Mesendoderm (in vitro differentiated cells): ENCODE measurements at regions not wholly inside any gene's neighbourhood (a gene's known extent, or its start where the extent isn't known, plus 50 kb on each side); places are given as distances from the start of the nearest gene placed in this dataset.

Source experiments
- DNase-seq: peaks from one replicate; pipeline ENCODE4 v3.0.0; 2013
- H2AK5ac ChIP-seq: 2 replicates; pipeline ENCODE4 v1.6.1; 2013; ENCODE audit warnings: low read length, inconsistent platforms
- H2BK120ac ChIP-seq: 2 replicates; pipeline ENCODE4 v1.6.1; 2013; ENCODE audit warnings: low read depth, mild to moderate bottlenecking, low read length, moderate library complexity, mixed read lengths
- H2BK15ac ChIP-seq: replicated peaks from 2 replicates; pipeline ENCODE4 v1.6.1; 2013; ENCODE audit warnings: low read depth, mild to moderate bottlenecking, moderate library complexity
- H2BK5ac ChIP-seq: 2 replicates; pipeline ENCODE4 v1.6.1; 2013; ENCODE audit warnings: low read length, inconsistent platforms
- H3K18ac ChIP-seq: 2 replicates; pipeline ENCODE4 v1.6.1; 2013; ENCODE audit warnings: mild to moderate bottlenecking, low read length, mixed read lengths
- H3K23ac ChIP-seq: one replicate; pipeline ENCODE4 v1.6.1; 2013; ENCODE audit warnings: low read length
- H3K27ac ChIP-seq: 2 replicates; pipeline ENCODE4 v1.5.1; 2013; ENCODE audit warnings: low read depth, mild to moderate bottlenecking, inconsistent platforms, low read length, moderate library complexity
- H3K27me3 ChIP-seq: 2 replicates; pipeline ENCODE4 v1.6.1; 2013; ENCODE audit warnings: low read length, control low read depth, mild to moderate bottlenecking, inconsistent platforms; ENCODE audit not compliant: insufficient read depth, poor library complexity
- H3K36me3 ChIP-seq: 2 replicates; pipeline ENCODE4 v1.6.1; 2013; ENCODE audit warnings: low read length, inconsistent platforms; ENCODE audit not compliant: control insufficient read depth, insufficient read depth
- H3K4ac ChIP-seq: one replicate; pipeline ENCODE4 v1.6.1; 2013; ENCODE audit warnings: low read depth, mild to moderate bottlenecking, low read length, moderate library complexity
- H3K4me1 ChIP-seq: 2 replicates; pipeline ENCODE4 v1.6.1; 2013; ENCODE audit warnings: low read depth, low read length, inconsistent platforms; ENCODE audit not compliant: control insufficient read depth
- H3K4me2 ChIP-seq: 2 replicates; pipeline ENCODE4 v1.6.1; 2013; ENCODE audit warnings: low read length
- H3K4me3 ChIP-seq: 2 replicates; pipeline ENCODE4 v1.5.1; 2013; ENCODE audit warnings: mild to moderate bottlenecking, low read length
- H3K56ac ChIP-seq: one replicate; pipeline ENCODE4 v1.6.1; 2013; ENCODE audit warnings: low read length
- H3K79me1 ChIP-seq: 2 replicates; pipeline ENCODE4 v1.6.1; 2013; ENCODE audit warnings: low read length, inconsistent platforms
- H3K79me2 ChIP-seq: 2 replicates; pipeline ENCODE4 v1.6.1; 2013; ENCODE audit warnings: mild to moderate bottlenecking, low read length; ENCODE audit not compliant: control insufficient read depth, insufficient read depth
- H3K9ac ChIP-seq: 2 replicates; pipeline ENCODE4 v1.6.1; 2013; ENCODE audit warnings: low read length, inconsistent platforms
- H4K5ac ChIP-seq: one replicate; pipeline ENCODE4 v1.6.1; 2013; ENCODE audit warnings: low read length
- H4K8ac ChIP-seq: one replicate; pipeline ENCODE4 v1.6.1; 2013; ENCODE audit warnings: low read depth, mild to moderate bottlenecking, control low read depth, low read length, moderate library complexity
- WGBS: extraction: QIAGEN DNeasy Blood & Tissue Kit; methylation state at CpG from one replicate; pipeline ENCODE4 v1.1.7; 2013; ENCODE audit warnings: low lambda C conversion rate, missing lambda C conversion rate; ENCODE audit not compliant: insufficient coverage; ENCODE audit errors: extremely low coverage; 5-methylcytosine and 5-hydroxymethylcytosine counted together

DNA sequence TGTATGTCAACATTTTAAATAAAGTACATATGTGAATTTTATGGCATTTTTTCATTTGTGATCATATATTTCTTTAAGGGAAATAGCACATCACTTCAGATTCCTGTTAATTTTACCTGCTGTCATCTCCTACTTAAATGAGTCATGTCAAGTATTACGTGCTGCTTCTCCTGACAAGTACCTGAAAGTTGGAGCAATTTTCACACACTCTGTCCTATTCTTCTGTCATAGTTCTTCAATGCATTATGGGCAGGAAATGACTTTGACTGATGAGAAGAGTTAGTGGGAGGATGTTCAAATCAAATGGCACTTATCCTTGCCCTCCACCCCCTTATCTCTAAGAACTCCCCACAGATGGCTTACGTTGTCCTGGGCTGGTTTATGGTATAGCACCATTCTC, 64.2 kb upstream of the SYTL5 start:
- DNase-seq, result no peak
- no peak overlapping the region for H4K5ac ChIP-seq
- no peak overlapping the region for H3K27ac ChIP-seq
- no peak overlapping the region for H3K56ac ChIP-seq
- no peak overlapping the region for H3K9ac ChIP-seq
- no peaks in the 10 kb centered on the region for H3K79me2 ChIP-seq
- H3K4me1 ChIP-seq, result no peaks in the 10 kb centered on the region
- H2BK120ac ChIP-seq, result no peak overlapping the region
- no peaks in the 10 kb centered on the region for H3K27me3 ChIP-seq
- no peak overlapping the region for H2BK5ac ChIP-seq
- H3K18ac ChIP-seq, result no peak overlapping the region
- no peak overlapping the region for H3K4me2 ChIP-seq
- H2BK15ac ChIP-seq, result no peak overlapping the region
- H3K36me3 ChIP-seq, result no peaks in the 10 kb centered on the region
- H3K4me3 ChIP-seq, result no peak overlapping the region
- no peak overlapping the region for H3K4ac ChIP-seq
- no peak overlapping the region for H2AK5ac ChIP-seq
- no peaks in the 10 kb centered on the region for H3K79me1 ChIP-seq
- H4K8ac ChIP-seq, result no peak overlapping the region
- no peak overlapping the region for H3K23ac ChIP-seq
- no CpG with 5 or more reads among the region's 2 CpGs for WGBS

GRCh38 chrX:37943554-37944344, 62.6 kb upstream of the SYTL5 start:
- Histone ChIP-seq H3K4me2 (no peak overlapping the region), H3K36me3 (no peaks in the 10 kb centered on the region), H3K4me1 (no peaks in the 10 kb centered on the region), H3K79me2 (no peaks in the 10 kb centered on the region), H3K79me1 (no peaks in the 10 kb centered on the region), H2BK120ac (no peak overlapping the region), H3K9ac (no peak overlapping the region), H3K4ac (no peak overlapping the region), H4K8ac (no peak overlapping the region), H3K27me3 (no peaks in the 10 kb centered on the region), H2BK5ac (no peak overlapping the region), H2BK15ac (no peak overlapping the region), H3K56ac (no peak overlapping the region), H3K27ac (no peak overlapping the region), H2AK5ac (no peak overlapping the region), H3K4me3 (no peak overlapping the region), H3K18ac (no peak overlapping the region), H3K23ac (no peak overlapping the region), H4K5ac (no peak overlapping the region)
- no CpG with 5 or more reads among the region's 6 CpGs for WGBS
- no peak for DNase-seq

DNA sequence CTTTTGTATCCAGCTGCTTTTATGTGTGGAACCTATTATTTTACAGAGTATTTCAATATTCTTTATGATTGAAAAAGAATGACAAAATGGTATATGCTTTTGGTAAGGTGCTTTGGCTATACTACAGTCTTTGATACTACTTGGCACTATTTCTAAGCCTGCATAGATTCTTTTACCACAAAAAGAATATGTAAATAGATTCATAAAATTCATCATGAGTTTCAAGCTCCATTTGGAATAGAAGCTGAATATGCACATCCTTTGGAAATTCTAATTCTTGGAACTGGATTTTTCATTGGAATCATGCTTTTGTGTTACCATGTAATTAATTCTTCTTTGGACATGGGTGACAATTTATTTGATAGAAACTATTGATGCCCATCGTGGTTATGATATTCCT, 60.2 kb upstream of the SYTL5 start:
- Histone ChIP-seq H3K79me1 (no peaks in the 10 kb centered on the region), H4K8ac (no peak overlapping the region), H3K4me3 (no peak overlapping the region), H2BK5ac (no peak overlapping the region), H3K27me3 (no peaks in the 10 kb centered on the region), H4K5ac (no peak overlapping the region), H3K9ac (no peak overlapping the region), H2BK120ac (no peak overlapping the region), H3K36me3 (no peaks in the 10 kb centered on the region), H3K27ac (no peak overlapping the region), H2AK5ac (no peak overlapping the region), H3K56ac (no peak overlapping the region), H3K4me1 (no peaks in the 10 kb centered on the region), H2BK15ac (no peak overlapping the region), H3K23ac (no peak overlapping the region), H3K4me2 (no peak overlapping the region), H3K79me2 (no peaks in the 10 kb centered on the region), H3K4ac (no peak overlapping the region), H3K18ac (no peak overlapping the region)
- WGBS, result no CpG with 5 or more reads among the region's 1 CpG
- DNase-seq, result no peak

DNA sequence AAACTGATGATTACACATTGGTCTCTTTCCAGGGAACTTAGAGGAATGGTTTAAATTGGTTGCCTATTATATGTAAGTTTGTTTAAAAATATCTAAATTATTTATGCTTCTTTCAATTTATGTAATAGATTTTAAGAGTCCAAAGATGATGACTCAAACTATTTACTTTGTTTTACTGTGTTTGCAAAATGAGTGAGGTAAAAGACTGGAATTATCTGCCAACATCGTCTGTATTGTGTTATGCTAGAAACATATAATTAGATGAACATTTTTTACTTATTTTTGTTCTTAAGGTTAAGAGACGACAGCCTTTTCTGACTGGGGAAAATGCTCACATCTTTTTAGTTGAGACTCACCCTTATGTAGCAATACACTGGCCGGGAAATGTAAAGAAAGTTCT, 51.1 kb upstream of the SYTL5 start:
- H2BK5ac ChIP-seq, result no peak overlapping the region
- no peak overlapping the region for H2BK15ac ChIP-seq
- H3K4me3 ChIP-seq, result no peak overlapping the region
- no peak overlapping the region for H3K4ac ChIP-seq
- no CpG with 5 or more reads among the region's 3 CpGs for WGBS
- no peaks in the 10 kb centered on the region for H3K79me1 ChIP-seq
- H3K23ac ChIP-seq, result no peak overlapping the region
- no peak for DNase-seq
- no peak overlapping the region for H2AK5ac ChIP-seq
- H3K56ac ChIP-seq, result no peak overlapping the region
- H3K79me2 ChIP-seq, result no peaks in the 10 kb centered on the region
- no peak overlapping the region for H3K27ac ChIP-seq
- no peak overlapping the region for H2BK120ac ChIP-seq
- no peak overlapping the region for H4K8ac ChIP-seq
- no peak overlapping the region for H4K5ac ChIP-seq
- no peak overlapping the region for H3K4me2 ChIP-seq
- no peaks in the 10 kb centered on the region for H3K27me3 ChIP-seq
- no peak overlapping the region for H3K9ac ChIP-seq
- H3K18ac ChIP-seq, result no peak overlapping the region
- no peaks in the 10 kb centered on the region for H3K4me1 ChIP-seq
- H3K36me3 ChIP-seq, result no peaks in the 10 kb centered on the region

GRCh38 chrX:37956223-37956622, 50.1 kb upstream of the SYTL5 start:
- Histone ChIP-seq H3K27me3 (no peaks in the 10 kb centered on the region), H3K79me2 (no peaks in the 10 kb centered on the region), H4K8ac (no peak overlapping the region), H3K56ac (no peak overlapping the region), H3K79me1 (no peaks in the 10 kb centered on the region), H3K4me2 (no peak overlapping the region), H2BK5ac (no peak overlapping the region), H3K4ac (no peak overlapping the region), H2BK120ac (no peak overlapping the region), H2BK15ac (no peak overlapping the region), H4K5ac (no peak overlapping the region), H2AK5ac (no peak overlapping the region), H3K9ac (no peak overlapping the region), H3K23ac (no peak overlapping the region), H3K27ac (no peak overlapping the region), H3K4me3 (no peak overlapping the region), H3K18ac (no peak overlapping the region), H3K4me1 (no peaks in the 10 kb centered on the region), H3K36me3 (no peaks in the 10 kb centered on the region)
- no CpG with 5 or more reads among the region's 3 CpGs for WGBS
- DNase-seq, result no peak
